ENCODE measurements at regions not wholly inside any gene's neighbourhood (a gene's known extent, or its start where the extent isn't known, plus 50 kb on each side); places are given as distances from the start of the nearest gene placed in this dataset.

DNA sequence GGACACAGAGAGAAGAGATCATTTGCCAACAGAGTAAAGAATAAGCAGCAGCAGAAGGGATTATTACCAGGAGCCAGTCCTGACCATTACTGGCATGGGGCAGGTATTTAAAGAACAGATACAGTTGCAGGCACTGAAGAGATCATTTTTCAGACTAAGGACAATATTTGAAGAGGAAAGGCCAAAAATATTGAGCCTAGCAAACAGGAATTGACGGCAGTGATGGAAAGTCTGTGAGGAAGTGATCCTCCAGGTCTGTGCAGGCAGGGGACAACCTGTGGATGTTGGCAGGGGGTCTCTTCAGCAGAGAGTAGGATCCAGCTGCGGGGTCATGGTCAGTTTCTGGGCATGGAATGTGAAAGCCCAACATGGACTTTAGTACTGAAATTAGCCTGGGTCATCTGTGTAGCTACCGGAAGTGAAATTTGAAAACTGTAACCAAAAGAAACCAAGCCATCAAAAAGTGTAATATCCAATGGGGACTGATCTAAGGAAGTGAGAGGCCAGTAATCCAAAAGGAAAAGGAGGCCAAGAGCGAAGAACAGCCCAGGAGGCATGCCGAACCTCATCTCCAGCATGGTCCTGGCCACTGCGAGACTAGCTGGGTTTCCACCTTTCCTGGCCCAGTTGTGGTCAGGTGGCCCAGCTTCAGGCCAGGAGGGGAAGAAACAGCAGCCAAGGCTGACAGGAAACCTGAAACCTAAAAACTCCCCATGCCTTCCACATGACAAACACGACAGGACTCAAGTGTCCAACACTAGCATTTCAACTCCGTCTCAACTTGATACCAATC, 115.1 kb upstream of the TNFAIP3 start (continued):
- TF ChIP-seq SIX5 (IDR thresholded peaks at IDR 0.05; ENCODE audit: low read depth, low read length) = no peak
- no peak for TF ChIP-seq SAP30 (IDR thresholded peaks at IDR 0.05; ENCODE audit: insufficient read depth, insufficient replicate concordance, low read length)
- no peak for TF ChIP-seq POLR2AphosphoS5 (IDR thresholded peaks at IDR 0.05; ENCODE audit: low read depth, low read length)
- TF ChIP-seq RNF2 (IDR thresholded peaks at IDR 0.05; ENCODE audit: borderline replicate concordance, low read depth, low read length, missing control alignments, poor library complexity, severe bottlenecking) = no peak

Data from H1 (cell line).